ENCODE measurements at regions not wholly inside any gene's neighbourhood (a gene's known extent, or its start where the extent isn't known, plus 50 kb on each side); places are given as distances from the start of the nearest gene placed in this dataset.

- TF ChIP-seq TCF12 (IDR thresholded peaks at IDR 0.05; ENCODE audit: low read depth) (no peak), RAD21 (IDR thresholded peaks at IDR 0.05; ENCODE audit: low read depth) (no peak), CEBPB (IDR thresholded peaks at IDR 0.05) (no peak), TAF1 (IDR thresholded peaks at IDR 0.05; ENCODE audit: low read depth) (no peak)
These were observed 155.8 kb upstream of the ZFP42 start for GRCh38 chr4:187839765-187840164.

GRCh38 chr4:187840814-187841213 lies 154.8 kb upstream of the ZFP42 start:
- TF ChIP-seq FOXM1 (IDR thresholded peaks at IDR 0.05; ENCODE audit: borderline replicate concordance, low read depth) = no peak
- no peak for TF ChIP-seq EP300 (IDR thresholded peaks at IDR 0.05; ENCODE audit: borderline replicate concordance)
- TF ChIP-seq MAX (IDR thresholded peaks at IDR 0.05) = no peak
- no peak for TF ChIP-seq CEBPB (IDR thresholded peaks at IDR 0.05)

GRCh38 chr4:187849556-187850225 lies 145.9 kb upstream of the ZFP42 start:
- TF ChIP-seq USF1 (IDR thresholded peaks at IDR 0.05) = no peak
- TF ChIP-seq ZBTB7A (IDR thresholded peaks at IDR 0.05; ENCODE audit: low read depth) = no peak
- TF ChIP-seq TEAD4 (IDR thresholded peaks at IDR 0.05) = no peak
- no peak for TF ChIP-seq TCF12 (IDR thresholded peaks at IDR 0.05; ENCODE audit: low read depth)
- no peak for TF ChIP-seq EP300 (IDR thresholded peaks at IDR 0.05; ENCODE audit: borderline replicate concordance)
- no peak for TF ChIP-seq TAF1 (IDR thresholded peaks at IDR 0.05; ENCODE audit: low read depth)
- TF ChIP-seq MAX (IDR thresholded peaks at IDR 0.05) = no peak

GRCh38 chr4:187865914-187866313 lies 129.7 kb upstream of the ZFP42 start:
- no peak for TF ChIP-seq EGR1 (IDR thresholded peaks at IDR 0.05)
- no peak for TF ChIP-seq TCF12 (IDR thresholded peaks at IDR 0.05; ENCODE audit: low read depth)
- no peak for TF ChIP-seq TAF1 (IDR thresholded peaks at IDR 0.05; ENCODE audit: low read depth)
- TF ChIP-seq ZBTB7A (IDR thresholded peaks at IDR 0.05; ENCODE audit: low read depth) = no peak
- no peak for TF ChIP-seq FOXM1 (IDR thresholded peaks at IDR 0.05; ENCODE audit: borderline replicate concordance, low read depth)
- TF ChIP-seq REST (IDR thresholded peaks at IDR 0.05; ENCODE audit: low read depth) = no peak
- no peak for TF ChIP-seq EP300 (IDR thresholded peaks at IDR 0.05; ENCODE audit: borderline replicate concordance)
- TF ChIP-seq MAX (IDR thresholded peaks at IDR 0.05) = no peak
- no peak for TF ChIP-seq CEBPB (IDR thresholded peaks at IDR 0.05)
- no peak for TF ChIP-seq RAD21 (IDR thresholded peaks at IDR 0.05; ENCODE audit: low read depth)
- TF ChIP-seq TEAD4 (IDR thresholded peaks at IDR 0.05) = no peak
- no peak for TF ChIP-seq YY1 (IDR thresholded peaks at IDR 0.05; ENCODE audit: low read depth)

- TF ChIP-seq FOXM1 (IDR thresholded peaks at IDR 0.05; ENCODE audit: borderline replicate concordance, low read depth) (no peak), USF1 (IDR thresholded peaks at IDR 0.05) (no peak), CEBPB (IDR thresholded peaks at IDR 0.05) (no peak), EP300 (IDR thresholded peaks at IDR 0.05; ENCODE audit: borderline replicate concordance) (no peak), YY1 (IDR thresholded peaks at IDR 0.05; ENCODE audit: low read depth) (no peak), MAX (IDR thresholded peaks at IDR 0.05) (no peak), CREB1 (IDR thresholded peaks at IDR 0.05; ENCODE audit: low read depth) (no peak), NFIC (IDR thresholded peaks at IDR 0.05) (no peak), TEAD4 (IDR thresholded peaks at IDR 0.05) (no peak)
These were observed 112.5 kb upstream of the ZFP42 start for GRCh38 chr4:187883049-187883448.

GRCh38 chr4:187883836-187884475 lies 111.6 kb upstream of the ZFP42 start:
- TF ChIP-seq MAX (IDR thresholded peaks at IDR 0.05) = no peak
- no peak for TF ChIP-seq YY1 (IDR thresholded peaks at IDR 0.05; ENCODE audit: low read depth)
- no peak for TF ChIP-seq TEAD4 (IDR thresholded peaks at IDR 0.05)
- TF ChIP-seq EGR1 (IDR thresholded peaks at IDR 0.05) = no peak
- TF ChIP-seq USF1 (IDR thresholded peaks at IDR 0.05) = no peak
- TF ChIP-seq REST (IDR thresholded peaks at IDR 0.05; ENCODE audit: low read depth) = no peak
- TF ChIP-seq CEBPB (IDR thresholded peaks at IDR 0.05) = no peak
- no peak for TF ChIP-seq TCF12 (IDR thresholded peaks at IDR 0.05; ENCODE audit: low read depth)
- TF ChIP-seq ZBTB7A (IDR thresholded peaks at IDR 0.05; ENCODE audit: low read depth) = no peak
- no peak for TF ChIP-seq FOXM1 (IDR thresholded peaks at IDR 0.05; ENCODE audit: borderline replicate concordance, low read depth)

Data from Ishikawa (cell line).